ENCODE measurements at regions not wholly inside any gene's neighbourhood (a gene's known extent, or its start where the extent isn't known, plus 50 kb on each side); places are given as distances from the start of the nearest gene placed in this dataset.
A peak's percentile ranks its signal among the peaks of the same experiment; 100 is the strongest.

- Histone ChIP-seq H3K36me3 (ENCODE audit: insufficient read depth, insufficient read length, low read length) (no peaks in the 10 kb centered on the region), H3K9ac (ENCODE audit: insufficient read length, low read depth) (no peak overlapping the region), H3K4me3 (ENCODE audit: insufficient read length, low read depth) (no peak overlapping the region), H3K27me3 (ENCODE audit: insufficient read depth, insufficient read length) (no peaks in the 10 kb centered on the region), H3K4me1 (ENCODE audit: insufficient read depth, insufficient read length) (no peaks in the 10 kb centered on the region), H3K9me3 (ENCODE audit: insufficient read depth, low read length) (no peaks in the 10 kb centered on the region)
- no peak for TF ChIP-seq ZNF274 (IDR thresholded peaks at IDR 0.05; ENCODE audit: low read depth, low read length)
- TF ChIP-seq YY1 (IDR thresholded peaks at IDR 0.05; ENCODE audit: insufficient read depth, insufficient read length) = no peak
- no peak for TF ChIP-seq SUZ12 (IDR thresholded peaks at IDR 0.05; ENCODE audit: extremely low read depth, insufficient read depth, insufficient read length)
- DNase-seq (ENCODE audit: low read depth, low spot score) = no peak
These were observed 1034.8 kb downstream of the PCDH17 start for GRCh38 chr13:58666331-58666730.

- no peak for DNase-seq (ENCODE audit: low read depth, low spot score)
- Histone ChIP-seq H3K9ac (ENCODE audit: insufficient read length, low read depth) (no peak overlapping the region), H3K36me3 (ENCODE audit: insufficient read depth, insufficient read length, low read length) (no peaks in the 10 kb centered on the region), H3K4me1 (ENCODE audit: insufficient read depth, insufficient read length) (no peaks in the 10 kb centered on the region), H3K27me3 (ENCODE audit: insufficient read depth, insufficient read length) (no peaks in the 10 kb centered on the region), H3K4me3 (ENCODE audit: insufficient read length, low read depth) (no peak overlapping the region), H3K9me3 (ENCODE audit: insufficient read depth, low read length) (no peaks in the 10 kb centered on the region)
- TF ChIP-seq YY1 (IDR thresholded peaks at IDR 0.05; ENCODE audit: insufficient read depth, insufficient read length) = no peak
- no peak for TF ChIP-seq ZNF274 (IDR thresholded peaks at IDR 0.05; ENCODE audit: low read depth, low read length)
- no peak for TF ChIP-seq SUZ12 (IDR thresholded peaks at IDR 0.05; ENCODE audit: extremely low read depth, insufficient read depth, insufficient read length)
These were observed 1035.6 kb downstream of the PCDH17 start for GRCh38 chr13:58667096-58667495.

GRCh38 chr13:58680115-58680514 is 1048.6 kb downstream of the PCDH17 start:
- Histone ChIP-seq H3K27me3 (ENCODE audit: insufficient read depth, insufficient read length) (no peaks in the 10 kb centered on the region), H3K4me1 (ENCODE audit: insufficient read depth, insufficient read length) (no peaks in the 10 kb centered on the region), H3K36me3 (ENCODE audit: insufficient read depth, insufficient read length, low read length) (no peaks in the 10 kb centered on the region), H3K9ac (ENCODE audit: insufficient read length, low read depth) (no peak overlapping the region), H3K9me3 (ENCODE audit: insufficient read depth, low read length) (no peaks in the 10 kb centered on the region; the same call in 1 of the 2 replicates), H3K4me3 (ENCODE audit: insufficient read length, low read depth) (no peak overlapping the region)
- TF ChIP-seq YY1 (IDR thresholded peaks at IDR 0.05; ENCODE audit: insufficient read depth, insufficient read length) (no peak), SUZ12 (IDR thresholded peaks at IDR 0.05; ENCODE audit: extremely low read depth, insufficient read depth, insufficient read length) (no peak), ZNF274 (IDR thresholded peaks at IDR 0.05; ENCODE audit: low read depth, low read length) (no peak)
- peak; percentile 36 for DNase-seq (ENCODE audit: low read depth, low spot score)

GRCh38 chr13:58682616-58683015 is 1051.1 kb downstream of the PCDH17 start:
- Histone ChIP-seq H3K9ac (ENCODE audit: insufficient read length, low read depth) (no peak overlapping the region), H3K4me3 (ENCODE audit: insufficient read length, low read depth) (no peak overlapping the region), H3K4me1 (ENCODE audit: insufficient read depth, insufficient read length) (no peaks in the 10 kb centered on the region), H3K9me3 (ENCODE audit: insufficient read depth, low read length) (no peaks in the 10 kb centered on the region; the same call in 1 of the 2 replicates), H3K36me3 (ENCODE audit: insufficient read depth, insufficient read length, low read length) (no peaks in the 10 kb centered on the region), H3K27me3 (ENCODE audit: insufficient read depth, insufficient read length) (no peaks in the 10 kb centered on the region)
- no peak for DNase-seq (ENCODE audit: low read depth, low spot score)
- no peak for TF ChIP-seq ZNF274 (IDR thresholded peaks at IDR 0.05; ENCODE audit: low read depth, low read length)
- TF ChIP-seq SUZ12 (IDR thresholded peaks at IDR 0.05; ENCODE audit: extremely low read depth, insufficient read depth, insufficient read length) = no peak
- no peak for TF ChIP-seq YY1 (IDR thresholded peaks at IDR 0.05; ENCODE audit: insufficient read depth, insufficient read length)

- no peak for TF ChIP-seq ZNF274 (IDR thresholded peaks at IDR 0.05; ENCODE audit: low read depth, low read length)
- no peak for TF ChIP-seq SUZ12 (IDR thresholded peaks at IDR 0.05; ENCODE audit: extremely low read depth, insufficient read depth, insufficient read length)
- no peak for TF ChIP-seq YY1 (IDR thresholded peaks at IDR 0.05; ENCODE audit: insufficient read depth, insufficient read length)
- no peaks in the 10 kb centered on the region for H3K36me3 ChIP-seq (ENCODE audit: insufficient read depth, insufficient read length, low read length)
- no peaks in the 10 kb centered on the region for H3K4me1 ChIP-seq (ENCODE audit: insufficient read depth, insufficient read length)
- no peaks in the 10 kb centered on the region for H3K27me3 ChIP-seq (ENCODE audit: insufficient read depth, insufficient read length)
- no peak for DNase-seq (ENCODE audit: low read depth, low spot score)
- no peak overlapping the region for H3K9ac ChIP-seq (ENCODE audit: insufficient read length, low read depth)
- no peak overlapping the region for H3K4me3 ChIP-seq (ENCODE audit: insufficient read length, low read depth)
- H3K9me3 ChIP-seq (ENCODE audit: insufficient read depth, low read length) = no peaks in the 10 kb centered on the region
These were observed 1055.6 kb downstream of the PCDH17 start for GRCh38 chr13:58687148-58687547.

- no peaks in the 10 kb centered on the region for H3K36me3 ChIP-seq (ENCODE audit: insufficient read depth, insufficient read length, low read length)
- no peak overlapping the region for H3K4me3 ChIP-seq (ENCODE audit: insufficient read length, low read depth)
- no peaks in the 10 kb centered on the region for H3K9me3 ChIP-seq (ENCODE audit: insufficient read depth, low read length)
- H3K27me3 ChIP-seq (ENCODE audit: insufficient read depth, insufficient read length) = no peaks in the 10 kb centered on the region
- TF ChIP-seq ZNF274 (IDR thresholded peaks at IDR 0.05; ENCODE audit: low read depth, low read length) (no peak), YY1 (IDR thresholded peaks at IDR 0.05; ENCODE audit: insufficient read depth, insufficient read length) (no peak), SUZ12 (IDR thresholded peaks at IDR 0.05; ENCODE audit: extremely low read depth, insufficient read depth, insufficient read length) (no peak)
- no peaks in the 10 kb centered on the region for H3K4me1 ChIP-seq (ENCODE audit: insufficient read depth, insufficient read length)
- H3K9ac ChIP-seq (ENCODE audit: insufficient read length, low read depth) = no peak overlapping the region
- no peak for DNase-seq (ENCODE audit: low read depth, low spot score)
These were observed 1067.0 kb downstream of the PCDH17 start for GRCh38 chr13:58698531-58698930.

- no peaks in the 10 kb centered on the region for H3K4me1 ChIP-seq (ENCODE audit: insufficient read depth, insufficient read length)
- H3K9me3 ChIP-seq (ENCODE audit: insufficient read depth, low read length) = no peaks in the 10 kb centered on the region
- H3K36me3 ChIP-seq (ENCODE audit: insufficient read depth, insufficient read length, low read length) = no peaks in the 10 kb centered on the region
- no peak overlapping the region for H3K4me3 ChIP-seq (ENCODE audit: insufficient read length, low read depth)
- TF ChIP-seq SUZ12 (IDR thresholded peaks at IDR 0.05; ENCODE audit: extremely low read depth, insufficient read depth, insufficient read length) (no peak), ZNF274 (IDR thresholded peaks at IDR 0.05; ENCODE audit: low read depth, low read length) (no peak), YY1 (IDR thresholded peaks at IDR 0.05; ENCODE audit: insufficient read depth, insufficient read length) (no peak)
- H3K27me3 ChIP-seq (ENCODE audit: insufficient read depth, insufficient read length) = no peaks in the 10 kb centered on the region
- DNase-seq (ENCODE audit: low read depth, low spot score) = no peak
- no peak overlapping the region for H3K9ac ChIP-seq (ENCODE audit: insufficient read length, low read depth)
These were observed 1073.4 kb downstream of the PCDH17 start for GRCh38 chr13:58704953-58705352.

All from NT2/D1 (cell line).